ENCODE measurements at regions not wholly inside any gene's neighbourhood (a gene's known extent, or its start where the extent isn't known, plus 50 kb on each side); places are given as distances from the start of the nearest gene placed in this dataset.
"Not testable (repeated sequence)": the region's sequence is repeated elsewhere in the genome, so short reads cannot be mapped to it uniquely, and the experiment has no call there.

- POLR2A ChIA-PET: not testable (repeated sequence)
Observed at GRCh38 chr11:48803955-48804354, 179.7 kb downstream of the TRIM51G start.

More at GRCh38 chr11:48803955-48804354, 179.7 kb downstream of the TRIM51G start:
- H3K27ac Mint-ChIP-seq; CTCF ChIA-PET; ATAC-seq; H3K4me3 Mint-ChIP-seq; DNase-seq (ENCODE audit: low spot score); H3K4me1 Mint-ChIP-seq: not testable (repeated sequence)
- Mint-ChIP-seq H3K36me3 (peaks cover 84% of the 10 kb centered on the region), H3K27me3 (ENCODE audit: low read depth) (peaks cover 23% of the 10 kb centered on the region), H3K9me3 (peaks cover 83% of the 10 kb centered on the region)
